NCI-H2081 treated with DMSO at 0.1 percent for 48 hours (cell line): ENCODE measurements at regions not wholly inside any gene's neighbourhood (a gene's known extent, or its start where the extent isn't known, plus 50 kb on each side); places are given as distances from the start of the nearest gene placed in this dataset.
"Not testable (repeated sequence)": the region's sequence is repeated elsewhere in the genome, so short reads cannot be mapped to it uniquely, and the experiment has no call there.

Experiments
- DNase-seq: peaks from one replicate; lab custom pipeline; 2025; lab: John Stamatoyannopoulos, UW

DNA sequence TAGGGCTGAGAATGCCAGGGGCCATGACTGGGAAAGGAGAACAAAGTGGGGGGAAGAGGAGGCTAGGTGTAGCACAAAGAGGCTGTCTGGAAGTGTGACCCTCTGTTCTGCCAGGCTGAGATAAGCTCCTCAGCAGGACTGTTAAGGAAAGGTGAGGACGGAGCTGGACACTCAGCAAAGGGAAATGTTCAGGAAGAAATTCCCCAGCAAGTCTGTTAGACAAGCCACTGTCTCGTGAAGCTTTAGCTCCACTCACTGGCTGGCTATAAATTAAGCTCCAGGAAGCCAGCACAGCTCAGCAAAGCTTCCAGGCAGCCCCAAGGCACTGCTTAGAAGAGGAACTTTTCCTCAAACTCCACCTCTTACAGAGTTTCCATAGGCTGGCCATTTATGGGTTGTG is 181.2 kb upstream of the API5 start:
- DNase-seq, result no peak

- no peak for DNase-seq
Measured at GRCh38 chr11:43135966-43136534, 175.7 kb upstream of the API5 start.

GRCh38 chr11:43138621-43139140 is 173.1 kb upstream of the API5 start:
- DNase-seq, result no peak

DNA sequence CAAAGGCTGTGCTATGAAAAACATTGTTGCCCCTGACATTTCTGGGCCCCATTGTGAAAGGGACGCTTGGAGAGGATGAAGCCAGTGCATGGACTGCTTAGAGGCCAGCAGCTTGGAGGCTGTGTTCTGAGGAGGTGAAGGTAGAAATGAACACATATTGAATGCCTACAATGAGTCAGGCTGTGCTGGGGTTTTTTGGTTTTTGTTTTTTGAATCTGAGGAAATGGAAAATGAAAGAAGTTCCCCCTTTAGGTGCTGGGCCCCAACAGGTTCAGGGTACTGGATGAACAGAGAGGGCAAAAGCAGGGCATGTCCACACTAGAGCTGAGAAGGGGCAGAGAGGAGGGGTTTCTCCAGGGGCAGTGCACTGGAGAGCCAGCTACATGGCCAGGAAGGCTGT is 166.1 kb upstream of the API5 start:
- no peak for DNase-seq

DNA sequence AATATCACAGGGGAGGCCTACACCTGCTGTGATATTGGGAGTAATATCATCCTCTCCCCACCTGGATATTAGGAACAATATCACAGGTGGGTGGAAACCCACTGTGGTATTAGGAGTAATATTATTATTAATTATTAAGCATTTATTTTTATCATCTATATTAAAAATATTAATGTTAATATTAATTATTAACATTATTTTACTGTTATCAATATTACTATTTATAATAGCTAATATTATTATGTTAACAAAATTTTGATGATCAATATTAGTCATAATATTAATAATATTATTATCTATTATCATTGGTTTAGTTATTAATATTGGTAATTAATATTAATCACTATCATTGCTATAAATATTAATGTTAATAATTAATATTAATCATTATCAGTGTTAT is 161.1 kb upstream of the API5 start:
- no peak for DNase-seq

GRCh38 chr11:43164831-43165230 is 147.0 kb upstream of the API5 start:
- DNase-seq, result no peak

GRCh38 chr11:43165393-43165792 is 146.4 kb upstream of the API5 start:
- not testable (repeated sequence) for DNase-seq

- not testable (repeated sequence) for DNase-seq
Measured at GRCh38 chr11:43168241-43168640, 143.6 kb upstream of the API5 start.

GRCh38 chr11:43172477-43172876 is 139.3 kb upstream of the API5 start:
- DNase-seq, result no peak

DNA sequence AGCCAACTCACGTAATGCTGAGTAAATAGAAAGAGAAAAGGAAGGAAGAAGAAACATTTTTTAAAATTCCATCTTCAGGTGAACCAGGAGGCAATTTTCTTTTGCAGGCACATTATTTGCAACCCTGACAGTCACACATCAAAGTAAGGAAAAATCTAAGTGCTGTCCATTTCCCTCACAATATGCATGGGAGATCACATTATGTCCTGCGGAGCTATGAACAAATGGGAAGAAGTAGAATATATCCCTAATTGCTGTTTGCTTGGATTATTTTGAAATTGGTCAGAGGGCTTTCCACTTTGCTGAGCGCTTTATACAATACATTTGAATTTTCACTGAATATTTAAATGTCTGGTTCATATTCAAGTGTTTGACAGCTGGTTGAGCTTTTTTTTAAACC is 133.8 kb upstream of the API5 start:
- DNase-seq, result no peak

DNA sequence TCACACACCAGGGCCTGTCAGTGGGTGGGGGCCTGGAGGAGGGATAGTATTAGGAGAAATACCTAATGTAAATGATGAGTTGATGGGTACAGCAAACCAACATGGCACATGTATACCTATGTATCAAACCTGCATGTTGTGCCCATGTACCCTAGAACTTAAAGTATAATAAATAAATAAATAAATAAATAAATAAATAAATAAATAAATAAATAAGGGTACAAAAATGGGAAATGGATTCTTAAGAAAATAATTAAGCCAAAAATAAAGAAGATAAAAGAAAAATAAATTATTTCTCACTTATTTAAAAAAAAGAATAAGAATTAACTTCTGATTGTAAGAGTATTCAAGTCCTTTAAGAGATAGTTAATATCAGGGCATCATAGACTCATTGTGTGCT is 117.3 kb upstream of the API5 start:
- DNase-seq, result not testable (repeated sequence)

DNA sequence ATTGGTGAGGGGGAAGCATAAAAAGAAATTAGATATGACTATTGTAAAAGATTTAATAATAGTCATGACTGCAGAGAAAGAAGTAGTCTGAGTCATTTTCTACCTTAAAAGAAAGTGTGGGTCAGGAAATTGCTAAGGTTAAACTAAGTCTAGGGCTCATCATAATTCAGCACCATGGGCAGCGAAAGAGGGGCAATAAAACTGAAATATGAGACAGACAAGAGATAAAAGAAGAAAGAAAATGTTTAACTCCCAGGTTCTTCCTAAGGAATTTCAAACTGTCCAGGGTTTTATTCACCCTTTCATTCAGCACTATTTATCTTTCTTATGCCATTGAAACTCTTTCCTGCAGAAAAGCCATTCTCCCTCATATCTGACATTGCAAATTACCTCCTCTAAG is 114.4 kb upstream of the API5 start:
- DNase-seq, result no peak

DNA sequence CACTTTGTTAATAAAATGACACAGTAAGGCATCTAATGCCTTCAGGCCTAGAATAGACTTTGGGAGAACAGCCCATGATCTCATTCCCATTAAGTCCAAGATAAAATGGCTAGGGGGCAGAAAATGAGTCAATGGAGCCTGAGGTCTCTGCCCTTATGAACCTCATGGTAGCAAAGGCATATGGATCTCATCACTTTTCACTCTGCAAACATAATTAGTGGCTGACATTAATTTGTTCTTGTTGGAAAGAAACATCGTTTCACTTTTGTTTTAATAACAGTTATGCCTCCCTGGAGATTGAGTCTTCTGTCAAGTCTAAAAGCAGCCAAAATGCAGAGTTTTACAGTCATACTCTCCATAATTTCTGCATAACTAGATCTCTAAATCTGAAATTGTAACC is 111.8 kb upstream of the API5 start:
- no peak for DNase-seq

DNA sequence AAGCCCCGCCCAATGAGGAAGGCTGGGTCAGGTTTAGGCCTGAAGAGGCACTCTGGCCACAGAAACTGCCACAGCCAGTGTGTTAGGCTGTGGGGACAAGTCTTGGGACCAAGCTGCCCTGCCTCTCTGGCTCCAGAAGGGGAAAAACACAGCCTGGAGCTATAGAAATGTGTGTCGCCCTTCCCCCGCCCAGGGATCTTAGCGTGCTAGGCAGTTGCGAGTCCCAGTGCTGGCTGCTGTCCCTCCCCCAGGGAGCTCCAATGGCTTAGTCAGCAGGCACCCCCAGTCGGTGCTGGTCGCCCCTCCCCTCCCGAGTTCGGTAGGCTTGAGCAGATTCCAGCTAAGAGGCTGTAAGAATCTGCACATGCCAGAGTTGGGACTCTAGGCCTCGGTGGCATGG is 99.5 kb upstream of the API5 start:
- no peak for DNase-seq

DNA sequence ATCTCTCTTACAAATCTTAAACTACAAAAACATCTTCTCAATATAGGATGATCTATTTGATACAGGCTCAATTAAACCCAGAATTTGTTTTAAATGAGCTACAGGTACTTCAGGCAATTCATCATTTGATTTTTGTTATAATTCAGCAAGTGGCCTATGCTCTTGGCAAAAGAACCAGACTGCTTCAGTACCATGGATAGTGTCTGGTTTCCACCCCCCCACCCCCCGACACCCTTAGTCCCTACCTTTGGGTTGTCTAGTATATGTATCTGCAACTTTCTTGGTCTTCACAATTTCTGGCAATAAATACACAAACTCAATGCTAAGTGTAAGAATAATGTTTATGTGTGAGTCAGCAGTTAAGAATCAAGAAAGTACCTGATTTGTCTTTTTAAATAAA is 97.3 kb upstream of the API5 start:
- DNase-seq, result no peak

GRCh38 chr11:43217849-43218248 is 93.9 kb upstream of the API5 start:
- no peak for DNase-seq

- DNase-seq, result no peak
Measured at GRCh38 chr11:43222215-43222614, 89.6 kb upstream of the API5 start.

- DNase-seq, result no peak
Measured at GRCh38 chr11:43223026-43223425, 88.8 kb upstream of the API5 start.

- no peak for DNase-seq
Measured at GRCh38 chr11:43234881-43235280, 76.9 kb upstream of the API5 start.

DNA sequence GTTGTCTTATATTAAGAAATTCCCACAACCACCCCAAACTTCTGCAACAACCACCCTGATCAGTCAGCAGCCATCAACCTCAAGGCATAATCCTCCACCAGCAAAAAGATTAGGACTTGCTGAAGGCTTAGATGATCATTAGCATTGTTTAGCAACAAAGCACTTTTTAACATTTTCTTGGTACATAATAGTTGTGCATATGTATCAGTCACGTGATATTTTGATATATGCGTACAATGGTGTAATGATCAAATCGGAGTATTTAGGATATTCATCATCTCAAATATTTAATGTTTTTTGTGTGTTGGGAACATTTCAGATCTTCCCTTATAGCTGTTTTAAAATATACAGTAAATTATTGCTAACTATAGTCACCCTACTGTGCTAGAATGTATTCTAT is 73.5 kb upstream of the API5 start:
- no peak for DNase-seq

- no peak for DNase-seq
Measured at GRCh38 chr11:43239791-43240190, 72.0 kb upstream of the API5 start.

GRCh38 chr11:43242401-43242800 is 69.4 kb upstream of the API5 start:
- DNase-seq, result no peak

DNA sequence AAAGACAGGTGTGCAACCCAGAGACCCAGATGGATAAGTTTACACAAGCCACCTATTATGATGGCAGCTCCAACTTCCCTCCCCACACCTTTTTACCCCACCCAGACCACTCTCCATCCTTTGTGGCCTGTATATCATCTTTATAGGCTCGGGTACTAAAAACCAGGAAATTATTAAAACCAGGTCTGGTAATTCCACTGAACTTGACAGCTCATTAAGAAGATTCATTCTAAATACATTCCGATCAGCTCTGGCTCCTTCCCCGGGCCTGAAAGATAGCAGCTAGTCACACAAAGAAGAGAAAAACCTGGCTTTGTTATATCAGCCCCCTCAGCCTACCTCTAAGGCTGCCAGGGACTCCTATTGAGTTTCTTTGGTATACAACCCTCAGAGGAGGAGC is 67.9 kb upstream of the API5 start:
- no peak for DNase-seq

- no peak for DNase-seq
Measured at GRCh38 chr11:43245466-43245865, 66.3 kb upstream of the API5 start.

GRCh38 chr11:43250309-43250708 is 61.5 kb upstream of the API5 start:
- no peak for DNase-seq
